Stimulated activated CD4-positive, alpha-beta T cell treated with anti-CD3 and anti-CD28 coated beads, Interleukin-4, amount 100 ng/mL, for 24 hours (primary cell): ENCODE measurements at regions not wholly inside any gene's neighbourhood (a gene's known extent, or its start where the extent isn't known, plus 50 kb on each side); places are given as distances from the start of the nearest gene placed in this dataset.

Experiments
- DNase-seq: peaks from one replicate; pipeline ENCODE4 v3.0.0-alpha.2; 2020

GRCh38 chr4:11609751-11610150 is 181.1 kb upstream of the HS3ST1 start:
- DNase-seq: no peak

GRCh38 chr4:11608992-11609391 is 180.3 kb upstream of the HS3ST1 start:
- DNase-seq: no peak

GRCh38 chr4:11606078-11606477 is 177.4 kb upstream of the HS3ST1 start:
- DNase-seq: no peak

GRCh38 chr4:11605597-11605996 is 176.9 kb upstream of the HS3ST1 start:
- DNase-seq: no peak

- no peak for DNase-seq
These were observed 176.1 kb upstream of the HS3ST1 start for GRCh38 chr4:11604821-11605220.

- no peak for DNase-seq
These were observed 175.0 kb upstream of the HS3ST1 start for GRCh38 chr4:11603591-11604194.

- DNase-seq: no peak
These were observed 174.1 kb upstream of the HS3ST1 start for GRCh38 chr4:11602606-11603340.

- DNase-seq: no peak
These were observed 170.4 kb upstream of the HS3ST1 start for GRCh38 chr4:11599064-11599463.

- no peak for DNase-seq
These were observed 169.9 kb upstream of the HS3ST1 start for GRCh38 chr4:11598591-11598990.

- no peak for DNase-seq
These were observed 168.8 kb upstream of the HS3ST1 start for GRCh38 chr4:11597506-11597905.

- no peak for DNase-seq
These were observed 168.3 kb upstream of the HS3ST1 start for GRCh38 chr4:11596989-11597388.

GRCh38 chr4:11593576-11594116 is 165.0 kb upstream of the HS3ST1 start:
- DNase-seq: no peak

- no peak for DNase-seq
These were observed 163.6 kb upstream of the HS3ST1 start for GRCh38 chr4:11592276-11592675.

GRCh38 chr4:11590132-11590531 is 161.4 kb upstream of the HS3ST1 start:
- no peak for DNase-seq

- no peak for DNase-seq
These were observed 161.0 kb upstream of the HS3ST1 start for GRCh38 chr4:11589676-11590075.

- DNase-seq: no peak
These were observed 159.1 kb upstream of the HS3ST1 start for GRCh38 chr4:11587797-11588196.

GRCh38 chr4:11585506-11585905 is 156.8 kb upstream of the HS3ST1 start:
- no peak for DNase-seq

GRCh38 chr4:11568511-11568910 is 139.8 kb upstream of the HS3ST1 start:
- DNase-seq: no peak

GRCh38 chr4:11566444-11567022 is 137.8 kb upstream of the HS3ST1 start:
- DNase-seq: no peak

GRCh38 chr4:11565899-11566298 is 137.2 kb upstream of the HS3ST1 start:
- DNase-seq: no peak

- no peak for DNase-seq
These were observed 136.5 kb upstream of the HS3ST1 start for GRCh38 chr4:11565213-11565612.

GRCh38 chr4:11564021-11564420 is 135.3 kb upstream of the HS3ST1 start:
- DNase-seq: no peak

GRCh38 chr4:11549525-11549924 is 120.8 kb upstream of the HS3ST1 start:
- DNase-seq: no peak

GRCh38 chr4:11548597-11549082 is 119.9 kb upstream of the HS3ST1 start:
- peak; percentile 5 for DNase-seq
